ENCODE measurements at regions not wholly inside any gene's neighbourhood (a gene's known extent, or its start where the extent isn't known, plus 50 kb on each side); places are given as distances from the start of the nearest gene placed in this dataset.

- Histone ChIP-seq H3K27ac (replicated peaks) (no peak overlapping the region), H3K4me3 (replicated peaks; ENCODE audit: insufficient read depth, low read length) (no peak overlapping the region), H3K27me3 (ENCODE audit: insufficient read depth, poor library complexity, severe bottlenecking) (no peaks in the 10 kb centered on the region)
- no peak for DNase-seq (ENCODE audit: low read depth in 1 of 2, low spot score in 1 of 2)
- no peak for TF ChIP-seq CTCF (IDR thresholded peaks at IDR 0.05; ENCODE audit: insufficient read depth, low read length)
- TF ChIP-seq GABPA (IDR thresholded peaks at IDR 0.05; ENCODE audit: low read depth) = no peak
- TF ChIP-seq, protein P1, sequence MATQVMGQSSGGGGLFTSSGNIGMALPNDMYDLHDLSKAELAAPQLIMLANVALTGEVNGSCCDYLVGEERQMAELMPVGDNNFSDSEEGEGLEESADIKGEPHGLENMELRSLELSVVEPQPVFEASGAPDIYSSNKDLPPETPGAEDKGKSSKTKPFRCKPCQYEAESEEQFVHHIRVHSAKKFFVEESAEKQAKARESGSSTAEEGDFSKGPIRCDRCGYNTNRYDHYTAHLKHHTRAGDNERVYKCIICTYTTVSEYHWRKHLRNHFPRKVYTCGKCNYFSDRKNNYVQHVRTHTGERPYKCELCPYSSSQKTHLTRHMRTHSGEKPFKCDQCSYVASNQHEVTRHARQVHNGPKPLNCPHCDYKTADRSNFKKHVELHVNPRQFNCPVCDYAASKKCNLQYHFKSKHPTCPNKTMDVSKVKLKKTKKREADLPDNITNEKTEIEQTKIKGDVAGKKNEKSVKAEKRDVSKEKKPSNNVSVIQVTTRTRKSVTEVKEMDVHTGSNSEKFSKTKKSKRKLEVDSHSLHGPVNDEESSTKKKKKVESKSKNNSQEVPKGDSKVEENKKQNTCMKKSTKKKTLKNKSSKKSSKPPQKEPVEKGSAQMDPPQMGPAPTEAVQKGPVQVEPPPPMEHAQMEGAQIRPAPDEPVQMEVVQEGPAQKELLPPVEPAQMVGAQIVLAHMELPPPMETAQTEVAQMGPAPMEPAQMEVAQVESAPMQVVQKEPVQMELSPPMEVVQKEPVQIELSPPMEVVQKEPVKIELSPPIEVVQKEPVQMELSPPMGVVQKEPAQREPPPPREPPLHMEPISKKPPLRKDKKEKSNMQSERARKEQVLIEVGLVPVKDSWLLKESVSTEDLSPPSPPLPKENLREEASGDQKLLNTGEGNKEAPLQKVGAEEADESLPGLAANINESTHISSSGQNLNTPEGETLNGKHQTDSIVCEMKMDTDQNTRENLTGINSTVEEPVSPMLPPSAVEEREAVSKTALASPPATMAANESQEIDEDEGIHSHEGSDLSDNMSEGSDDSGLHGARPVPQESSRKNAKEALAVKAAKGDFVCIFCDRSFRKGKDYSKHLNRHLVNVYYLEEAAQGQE (IDR thresholded peaks at IDR 0.05; ENCODE audit: insufficient replicate concordance, low read depth) = no peak
- TF ChIP-seq SPI1 (IDR thresholded peaks at IDR 0.05; ENCODE audit: borderline replicate concordance, low read depth) = no peak
- TF ChIP-seq POLR2AphosphoS5 (IDR thresholded peaks at IDR 0.05; ENCODE audit: low read depth) = no peak
Observed at GRCh38 chr4:81360737-81361136, 111.0 kb downstream of the RASGEF1B start.

DNA sequence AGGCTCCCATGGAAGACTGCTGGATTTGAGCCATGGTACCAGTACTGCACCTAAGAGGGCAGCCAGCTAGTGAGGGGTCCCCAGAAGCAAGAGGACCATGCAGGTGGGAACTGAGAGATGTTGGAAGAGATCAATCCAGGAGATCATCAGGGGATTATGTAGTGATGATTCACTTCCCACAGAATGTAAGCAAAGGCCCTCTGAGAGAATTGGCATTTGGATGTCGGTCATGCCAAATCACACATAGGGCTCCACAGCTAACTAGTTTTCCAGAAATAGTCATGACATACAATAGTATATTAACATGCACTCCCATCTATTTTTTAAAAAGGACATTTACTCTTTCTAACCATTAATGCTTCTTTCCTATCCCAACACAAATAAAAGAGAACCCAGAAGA is 112.5 kb downstream of the RASGEF1B start:
- H3K4me3 ChIP-seq (replicated peaks; ENCODE audit: insufficient read depth, low read length) = no peak overlapping the region
- DNase-seq (ENCODE audit: low read depth in 1 of 2, low spot score in 1 of 2) = no peak
- TF ChIP-seq CTCF (IDR thresholded peaks at IDR 0.05; ENCODE audit: insufficient read depth, low read length) = no peak
- no peaks in the 10 kb centered on the region for H3K27me3 ChIP-seq (ENCODE audit: insufficient read depth, poor library complexity, severe bottlenecking)
- no peak overlapping the region for H3K27ac ChIP-seq (replicated peaks)

GRCh38 chr4:81358154-81358553 is 113.6 kb downstream of the RASGEF1B start:
- TF ChIP-seq GABPA (IDR thresholded peaks at IDR 0.05; ENCODE audit: low read depth) (no peak), SPI1 (IDR thresholded peaks at IDR 0.05; ENCODE audit: borderline replicate concordance, low read depth) (no peak), POLR2AphosphoS5 (IDR thresholded peaks at IDR 0.05; ENCODE audit: low read depth) (no peak), CTCF (IDR thresholded peaks at IDR 0.05; ENCODE audit: insufficient read depth, low read length) (no peak)
- TF ChIP-seq, protein P1 (IDR thresholded peaks at IDR 0.05; ENCODE audit: insufficient replicate concordance, low read depth) = no peak
- no peaks in the 10 kb centered on the region for H3K27me3 ChIP-seq (ENCODE audit: insufficient read depth, poor library complexity, severe bottlenecking)
- no peak for DNase-seq (ENCODE audit: low read depth in 1 of 2, low spot score in 1 of 2)
- no peak overlapping the region for H3K4me3 ChIP-seq (replicated peaks; ENCODE audit: insufficient read depth, low read length)
- H3K27ac ChIP-seq (replicated peaks) = no peak overlapping the region

- no peak overlapping the region for H3K4me3 ChIP-seq (replicated peaks; ENCODE audit: insufficient read depth, low read length)
- H3K27ac ChIP-seq (replicated peaks) = no peak overlapping the region
- TF ChIP-seq POLR2AphosphoS5 (IDR thresholded peaks at IDR 0.05; ENCODE audit: low read depth) = no peak
- TF ChIP-seq, protein P1 (IDR thresholded peaks at IDR 0.05; ENCODE audit: insufficient replicate concordance, low read depth) = no peak
- no peak for TF ChIP-seq GABPA (IDR thresholded peaks at IDR 0.05; ENCODE audit: low read depth)
- no peak for TF ChIP-seq SPI1 (IDR thresholded peaks at IDR 0.05; ENCODE audit: borderline replicate concordance, low read depth)
- no peak for TF ChIP-seq CTCF (IDR thresholded peaks at IDR 0.05; ENCODE audit: insufficient read depth, low read length)
- H3K27me3 ChIP-seq (ENCODE audit: insufficient read depth, poor library complexity, severe bottlenecking) = no peaks in the 10 kb centered on the region
- DNase-seq (ENCODE audit: low read depth in 1 of 2, low spot score in 1 of 2) = no peak
Observed at GRCh38 chr4:81356621-81357020, 115.1 kb downstream of the RASGEF1B start.

Data from HL-60 (cell line).